NCI-H2081 (cell line): ENCODE measurements at regions not wholly inside any gene's neighbourhood (a gene's known extent, or its start where the extent isn't known, plus 50 kb on each side); places are given as distances from the start of the nearest gene placed in this dataset.
A peak's percentile ranks its signal among the peaks of the same experiment; 100 is the strongest.
"Not testable (repeated sequence)": the region's sequence is repeated elsewhere in the genome, so short reads cannot be mapped to it uniquely, and the experiment has no call there.

Experiments used
- DNase-seq, 2 experiments: peaks; one replicate each; lab custom pipeline; 2025; lab: John Stamatoyannopoulos, UW

DNA sequence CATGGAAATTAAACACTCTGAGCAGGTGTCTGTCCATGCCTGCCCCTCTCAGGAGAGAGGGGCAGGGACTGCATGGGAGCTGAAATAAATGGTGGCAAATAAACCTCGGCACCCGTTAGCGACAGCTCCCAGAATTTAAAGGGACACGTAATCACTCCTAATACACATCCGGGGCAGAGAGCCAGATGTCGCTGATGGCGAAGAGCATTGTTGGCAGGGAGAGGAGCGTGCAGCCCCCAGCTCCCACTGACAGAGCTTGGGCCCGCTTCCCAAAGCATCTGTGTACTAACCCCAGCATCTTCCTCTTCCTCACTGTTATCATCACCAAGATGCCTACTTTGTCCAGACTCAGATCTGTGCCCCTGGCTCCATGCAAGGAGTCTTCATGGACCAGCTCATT, 85.8 kb downstream of the IRX5 start:
- DNase-seq: no peak

GRCh38 chr16:55017321-55017720, 86.7 kb downstream of the IRX5 start:
- no peak for DNase-seq

DNA sequence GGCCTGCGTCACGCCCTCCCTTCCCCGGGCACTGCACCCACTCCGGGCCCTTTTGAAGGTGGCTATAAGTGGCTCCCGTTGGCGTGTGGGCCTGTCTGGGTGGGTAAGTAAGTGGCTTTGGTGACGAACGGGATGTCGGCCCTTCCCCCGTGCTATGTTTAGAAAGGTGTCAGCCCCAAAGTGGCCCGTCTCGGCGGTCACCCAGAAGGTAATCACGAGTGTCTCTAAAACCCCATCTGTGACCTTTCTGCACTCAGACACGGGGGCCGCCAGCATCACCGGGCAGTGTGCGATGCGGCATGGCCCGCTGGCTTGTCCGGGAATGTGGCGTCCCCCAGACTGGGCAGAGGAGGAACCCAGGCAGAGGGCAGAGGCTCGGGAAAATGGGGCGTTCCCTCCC, 88.2 kb downstream of the IRX5 start:
- DNase-seq: no peak

DNA sequence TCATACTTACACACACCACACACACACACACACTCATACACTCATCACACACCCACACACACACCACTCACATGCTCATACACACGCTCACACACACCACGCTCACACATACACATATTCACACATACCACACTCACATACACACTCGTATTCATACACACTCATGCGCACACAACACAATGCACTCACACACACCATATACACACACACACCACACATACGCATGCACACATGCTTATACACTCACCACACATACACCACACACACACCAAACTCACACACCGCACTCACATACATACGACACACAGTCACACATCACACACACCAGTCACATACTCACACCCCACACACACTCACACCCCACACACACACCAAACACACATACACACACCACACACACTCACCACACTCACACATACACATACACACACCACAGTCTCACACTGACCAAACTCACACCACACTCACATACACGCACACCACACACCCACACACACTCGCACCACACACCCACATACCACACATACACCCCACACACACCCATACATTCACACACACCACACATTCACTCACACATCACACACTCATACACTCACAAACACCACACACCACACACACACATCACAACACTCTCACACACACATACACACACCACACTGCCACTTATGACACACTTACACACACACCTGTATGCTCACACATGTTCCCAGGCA, 88.9 kb downstream of the IRX5 start:
- no peak for DNase-seq

DNA sequence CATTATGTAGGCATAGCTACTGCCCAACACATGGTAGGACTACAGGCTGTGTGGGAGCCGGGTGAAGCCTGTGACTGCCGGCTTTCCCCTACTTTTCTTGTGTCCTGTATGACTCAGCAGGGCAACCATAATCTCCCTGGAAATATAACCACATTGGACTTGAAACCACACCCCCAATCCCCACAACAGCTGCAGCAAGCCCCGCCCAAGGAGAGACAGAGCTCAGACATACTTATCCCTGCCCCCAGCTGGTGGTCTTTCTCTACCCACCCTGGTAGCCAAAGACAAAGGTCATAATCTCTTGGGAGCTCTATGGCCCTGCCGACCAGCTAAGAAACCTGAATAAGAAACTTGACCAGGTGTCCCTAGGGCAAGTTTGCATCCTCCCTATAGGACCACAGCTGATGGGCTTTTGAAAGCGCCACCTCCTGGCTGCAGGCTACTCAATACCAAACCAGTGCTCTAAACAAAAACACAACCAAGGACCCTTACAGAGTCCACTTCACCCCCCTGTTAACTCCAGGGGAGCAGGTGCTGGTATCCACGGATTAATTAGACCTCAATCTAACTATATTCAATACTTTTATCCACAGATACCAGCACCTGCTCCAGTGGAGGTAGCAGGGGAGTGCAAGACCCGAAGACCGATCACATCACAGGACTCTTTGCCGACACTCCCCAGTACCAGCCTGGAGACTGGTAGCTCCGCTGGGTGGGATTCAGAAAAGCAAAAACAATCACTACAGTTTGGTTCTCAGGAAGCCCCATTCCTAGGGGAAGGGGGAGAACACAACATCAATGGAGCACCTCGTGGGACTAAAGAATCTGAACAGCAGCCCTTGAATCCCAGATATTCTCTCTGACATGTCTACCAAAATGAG, 91.2 kb downstream of the IRX5 start:
- no peak for DNase-seq

DNA sequence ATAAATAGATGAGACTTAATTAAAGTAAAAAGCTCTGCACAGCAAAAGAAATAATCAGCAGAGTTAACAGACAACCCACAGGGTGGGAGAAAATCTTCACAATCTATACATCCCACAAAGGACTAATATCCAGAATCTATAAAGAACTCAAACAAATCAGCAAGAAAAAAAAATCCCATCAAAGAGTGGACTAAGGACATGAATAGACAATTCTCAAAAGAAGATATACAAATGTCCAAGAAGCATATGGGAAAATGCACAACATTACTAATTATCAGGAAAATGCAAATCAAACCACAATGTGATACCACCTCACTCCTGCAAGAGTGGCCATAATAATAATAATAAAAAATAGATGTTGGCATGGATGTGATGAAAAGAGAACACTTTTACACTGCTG, 96.6 kb downstream of the IRX5 start:
- DNase-seq: not testable (repeated sequence)

DNA sequence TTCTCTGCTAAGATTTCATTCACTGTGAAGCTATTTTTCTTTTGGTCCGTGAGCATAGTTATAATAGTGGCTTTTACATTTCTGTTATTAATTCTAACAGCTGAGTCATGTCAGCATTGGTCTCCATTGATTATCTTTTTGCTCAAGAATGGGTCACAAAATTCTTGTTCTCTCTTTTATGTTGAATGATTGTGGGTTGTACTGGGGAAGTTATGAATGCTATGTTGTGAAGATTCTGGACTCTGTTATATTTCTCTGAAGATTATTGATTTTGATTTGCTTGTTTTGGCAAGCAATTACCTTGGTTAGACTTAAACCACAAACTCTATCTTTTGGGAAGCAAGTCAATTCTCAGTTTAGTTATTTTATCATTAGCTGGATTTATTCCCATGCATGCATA, 98.8 kb downstream of the IRX5 start:
- DNase-seq: no peak

DNA sequence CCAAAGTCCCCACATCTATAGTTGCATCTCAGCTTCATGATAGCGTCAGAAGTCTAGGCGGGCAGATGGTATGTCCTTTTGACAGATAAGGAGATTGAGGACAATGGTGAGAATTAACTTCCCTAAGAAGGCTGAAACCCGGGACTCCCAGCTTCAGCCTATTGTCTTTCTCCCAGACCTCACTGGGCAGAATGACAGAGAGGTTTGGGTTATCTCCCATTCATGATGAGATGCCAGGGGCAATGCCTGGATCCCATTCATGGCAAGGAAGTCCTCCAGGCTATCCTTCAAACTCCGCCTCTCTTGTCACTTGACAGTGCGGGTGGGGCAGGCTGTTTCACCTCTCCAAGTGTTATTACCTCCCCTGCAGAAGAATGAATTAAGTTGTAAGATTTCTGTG, 100.3 kb downstream of the IRX5 start:
- DNase-seq: no peak

- no peak for DNase-seq
These were observed 100.8 kb downstream of the IRX5 start for GRCh38 chr16:55031481-55031880.

GRCh38 chr16:55033225-55034156, 102.8 kb downstream of the IRX5 start:
- DNase-seq: no peak

DNA sequence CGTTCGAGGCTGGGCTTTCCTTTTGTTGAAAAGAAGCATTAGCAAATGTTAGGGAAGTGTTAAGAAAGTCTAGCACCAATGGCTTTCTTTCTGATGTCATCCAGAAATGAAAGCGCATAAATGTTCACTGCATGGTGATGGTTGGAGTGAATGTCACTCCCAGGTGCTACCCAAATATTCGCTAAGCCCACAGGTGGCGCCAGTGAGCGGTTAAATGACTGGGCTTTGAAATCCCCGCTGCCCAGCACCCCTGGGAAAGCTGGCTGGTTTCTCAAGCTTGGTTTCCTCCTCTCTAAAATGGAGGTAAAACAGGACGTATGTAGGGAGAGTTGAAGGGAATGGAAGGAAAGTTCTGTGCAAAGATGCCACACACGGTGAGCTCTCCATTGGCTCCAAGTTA, 104.4 kb downstream of the IRX5 start:
- DNase-seq: peak in 1 of 2 experiments; percentile 11

DNA sequence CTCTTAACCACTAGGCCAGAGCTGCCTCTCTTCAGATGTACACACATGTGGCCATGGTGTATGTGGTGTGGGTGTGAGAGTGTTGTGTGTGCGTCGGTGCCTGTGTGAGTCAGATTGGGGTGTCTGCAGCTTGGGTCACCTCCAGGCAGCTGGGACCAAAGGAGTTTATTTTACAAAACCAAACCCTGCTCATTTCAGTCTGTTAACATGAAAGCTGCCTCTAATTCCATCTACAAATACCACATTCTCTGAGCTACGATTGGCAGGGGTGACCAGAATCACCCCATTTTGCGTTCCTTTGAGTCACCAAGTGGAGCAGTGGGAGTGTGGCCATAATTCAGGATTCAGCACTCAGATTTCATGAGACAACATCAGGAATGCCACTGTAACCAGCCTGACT, 105.3 kb downstream of the IRX5 start:
- DNase-seq: no peak

DNA sequence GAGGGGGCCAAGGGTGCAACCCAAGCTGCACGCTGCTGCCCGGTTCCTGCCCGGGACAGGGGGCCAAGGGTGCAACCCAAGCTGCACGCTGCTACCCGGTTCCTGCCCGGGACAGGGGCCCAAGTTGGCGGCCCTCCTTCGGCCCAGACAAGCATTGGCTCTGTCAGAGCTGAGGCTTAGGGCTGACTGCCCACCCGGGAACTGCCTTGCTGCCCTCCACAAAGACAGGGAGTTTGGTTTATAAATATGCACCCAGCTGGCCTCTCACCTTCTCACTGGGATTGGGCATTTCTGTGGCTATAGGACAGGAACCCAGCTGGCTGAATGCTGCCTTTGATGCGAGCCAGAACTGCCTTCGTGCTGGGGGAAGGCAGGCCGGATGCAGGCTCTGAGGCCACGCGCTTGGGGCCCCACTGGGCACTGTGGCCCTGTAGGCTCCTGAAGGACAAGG, 105.7 kb downstream of the IRX5 start:
- DNase-seq: no peak

GRCh38 chr16:55037046-55037445, 106.4 kb downstream of the IRX5 start:
- no peak for DNase-seq

DNA sequence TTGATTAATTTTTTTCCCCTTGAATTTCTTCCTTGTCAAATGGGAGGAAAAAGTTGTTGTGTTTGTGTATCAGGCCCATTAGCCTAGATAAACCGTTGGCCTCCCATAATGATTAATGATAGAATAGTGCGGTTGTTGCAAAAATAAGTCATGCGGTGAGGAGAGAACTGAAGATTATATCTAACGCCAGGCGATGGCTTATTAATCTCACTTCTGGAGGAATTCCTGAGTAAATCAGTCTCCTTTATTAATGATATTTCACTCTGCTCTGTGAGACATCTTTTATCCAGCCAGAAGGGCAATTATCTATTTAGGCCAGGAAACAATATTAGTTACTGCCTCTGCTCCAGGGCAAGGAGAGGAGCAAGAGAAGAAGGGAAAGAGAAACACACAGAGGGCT, 107.3 kb downstream of the IRX5 start:
- DNase-seq: no peak

GRCh38 chr16:55039042-55039441, 108.4 kb downstream of the IRX5 start:
- no peak for DNase-seq

DNA sequence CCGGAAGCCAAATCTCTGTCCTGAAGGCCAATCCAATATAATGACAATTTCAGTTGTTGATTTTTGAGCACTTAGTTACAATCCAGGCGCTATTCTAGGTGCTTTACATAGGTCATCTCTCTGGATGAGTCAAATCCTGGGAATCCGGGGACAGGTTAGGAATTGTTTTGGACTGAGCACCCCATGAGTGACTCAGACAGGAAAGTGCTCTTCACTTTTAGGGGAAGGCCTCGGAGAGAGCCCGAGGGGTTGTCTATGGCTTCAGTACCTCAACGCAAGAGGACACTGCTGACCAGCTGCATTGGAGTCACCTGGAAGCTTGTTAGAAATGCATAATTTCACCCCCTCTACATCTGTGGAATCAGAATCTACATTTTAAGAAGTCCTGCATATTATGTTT, 108.8 kb downstream of the IRX5 start:
- no peak for DNase-seq

DNA sequence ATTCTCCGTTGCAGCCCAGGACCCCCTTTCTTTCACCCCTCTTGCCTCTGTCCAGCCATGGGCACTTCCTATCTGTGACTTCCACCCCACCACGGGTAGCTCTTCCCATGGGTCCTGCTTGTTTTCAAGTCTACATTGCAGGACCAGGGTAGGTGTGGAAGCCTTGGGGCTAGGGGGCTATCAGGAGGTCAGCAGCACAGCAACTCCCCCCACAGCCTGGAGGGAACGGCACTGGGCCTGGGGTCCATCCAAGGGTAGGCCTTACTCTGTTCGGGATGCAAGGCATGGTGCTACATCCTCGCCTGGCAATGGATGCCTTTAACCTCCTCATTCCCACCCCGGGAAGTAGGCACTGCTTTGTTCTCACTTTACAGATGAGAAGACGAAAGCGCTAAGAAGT, 109.3 kb downstream of the IRX5 start:
- no peak for DNase-seq

- DNase-seq: no peak
These were observed 109.9 kb downstream of the IRX5 start for GRCh38 chr16:55040366-55041086.

DNA sequence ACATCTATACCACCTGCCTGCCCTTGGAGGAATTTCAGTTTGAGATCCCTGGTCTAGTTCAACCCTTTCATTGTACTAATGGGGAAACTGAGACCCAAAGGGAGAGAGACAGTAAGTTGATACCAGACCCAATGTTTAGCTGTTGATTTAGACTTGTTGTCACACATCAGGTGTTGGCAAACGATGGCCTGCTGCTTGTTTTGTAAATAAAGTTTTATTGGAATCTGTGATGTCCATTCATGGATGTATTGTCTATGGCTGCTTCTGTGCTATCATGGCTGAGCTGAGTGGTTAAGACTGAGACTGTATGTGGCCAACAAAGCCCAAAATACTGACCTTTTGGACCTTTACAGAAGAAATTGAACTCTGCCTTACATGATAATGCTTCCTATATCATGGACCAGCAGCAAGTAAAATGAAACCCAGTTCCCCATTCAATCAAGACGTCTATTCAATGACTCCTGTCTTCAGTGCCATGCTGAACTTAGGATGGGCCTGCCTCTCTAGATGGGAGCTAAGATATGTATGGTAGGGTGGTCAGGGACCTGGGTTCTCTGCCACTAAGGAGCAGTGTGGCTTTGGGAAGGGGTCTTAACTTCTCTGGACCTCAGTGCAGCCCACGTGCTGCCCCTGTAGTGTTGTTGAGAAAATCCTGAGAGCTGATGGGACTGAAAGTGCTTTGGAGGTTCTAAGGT, 111.0 kb downstream of the IRX5 start:
- no peak for DNase-seq
